ENCODE measurements at regions not wholly inside any gene's neighbourhood (a gene's known extent, or its start where the extent isn't known, plus 50 kb on each side); places are given as distances from the start of the nearest gene placed in this dataset.

DNA sequence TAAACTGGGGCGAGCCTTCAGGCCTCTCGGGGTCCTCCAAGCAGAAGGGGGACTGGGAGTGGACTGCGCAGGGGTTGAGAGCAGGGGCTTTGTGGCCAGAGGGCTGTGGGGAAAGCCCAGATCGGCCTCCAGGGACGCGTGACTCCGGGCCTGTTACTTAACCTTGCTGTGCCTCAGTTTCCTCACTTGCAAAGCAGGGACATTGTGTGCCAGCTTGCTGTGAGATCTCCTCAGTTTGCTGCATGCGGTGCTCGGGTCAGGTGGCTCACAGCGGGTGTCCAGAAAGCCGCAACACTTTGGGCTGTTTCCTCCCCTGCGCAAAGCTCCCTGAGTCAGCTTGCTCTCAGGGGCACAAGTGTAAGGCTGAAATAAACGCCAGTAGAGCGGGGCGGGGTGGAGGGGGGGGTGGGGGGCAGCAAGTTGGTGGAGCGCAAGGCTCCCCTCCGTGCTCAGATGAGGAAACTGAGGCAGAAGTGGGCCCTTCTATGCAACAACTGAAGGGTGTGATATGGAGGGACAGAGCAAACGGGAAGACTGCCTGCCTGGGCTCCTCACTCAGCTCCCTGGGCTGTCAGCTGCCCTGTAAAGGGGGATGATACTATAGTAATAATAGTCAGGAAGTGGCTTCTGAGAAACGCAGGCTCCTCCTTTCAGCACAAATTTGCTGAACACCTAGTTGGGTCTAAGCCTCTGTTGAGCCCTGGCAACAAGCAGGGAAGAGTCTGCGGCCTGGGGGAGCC is 101.0 kb downstream of the HMX1 start:
- TF ChIP-seq JUN (IDR thresholded peaks at IDR 0.05; ENCODE audit: borderline replicate concordance, insufficient read depth, insufficient read length, low read depth) (no peak), POLR2A (IDR thresholded peaks at IDR 0.05; ENCODE audit: low read depth, low read length) (no peak), GATA2 (IDR thresholded peaks at IDR 0.05; ENCODE audit: insufficient read depth, insufficient read length, low read depth, low read length) (no peak), FOS (IDR thresholded peaks at IDR 0.05; ENCODE audit: borderline replicate concordance, insufficient read depth, low read length) (no peak), MYC (IDR thresholded peaks at IDR 0.05; ENCODE audit: low read depth, low read length) (no peak)
- H3K9ac ChIP-seq (replicated peaks; ENCODE audit: extremely low read depth, insufficient read depth, low read length), result no peak overlapping the region
- ChIA-PET CTCF (no interaction called here), POLR2A (no interaction called here)
- H3K27me3 ChIP-seq (ENCODE audit: control insufficient read depth in 2 of 2, insufficient read depth in 2 of 2, low read length in 2 of 2), result no peaks in the 10 kb centered on the region
- no peaks in the 10 kb centered on the region for H3K9me3 ChIP-seq (replicated peaks; ENCODE audit: control insufficient read depth, insufficient read depth, low read length)
- no peaks in the 10 kb centered on the region for H4K20me1 ChIP-seq (replicated peaks; ENCODE audit: control insufficient read depth, extremely low read depth, insufficient read depth, low read length)
- dilution Hi-C loops (cut with MboI; ENCODE audit: extremely low pct_ligation_motif_present, low sequenced_read_pairs) (no loop called here), intact Hi-C loops (cut with micrococcal nuclease) (no loop called here)
- H3K4me3 ChIP-seq (replicated peaks in 1 of 3; ENCODE audit: insufficient read depth in 1 of 3, low read depth in 1 of 3, low read length in 3 of 3), result no peak overlapping the region
- FAIRE-seq (no peak), DNase-seq (ENCODE audit: low read depth, low spot score) (no peak)
- no peaks in the 10 kb centered on the region for H3K4me1 ChIP-seq (ENCODE audit: control insufficient read depth, extremely low read depth, insufficient read depth, low read length)
- no peaks in the 10 kb centered on the region for H3K79me2 ChIP-seq (ENCODE audit: control insufficient read depth, insufficient read depth, low read length)
- H3K27ac ChIP-seq (ENCODE audit: insufficient read depth, low read depth, low read length), result no peak overlapping the region
- no peak overlapping the region for H2AFZ ChIP-seq (ENCODE audit: low read depth, low read length)
- no peak overlapping the region for H3K4me2 ChIP-seq (ENCODE audit: insufficient read depth, low read length)
- no peaks in the 10 kb centered on the region for H3K9me1 ChIP-seq (replicated peaks; ENCODE audit: control insufficient read depth, extremely low read depth, insufficient read depth, low read length)
- no TSS peak for BruUV-seq (replicated peaks)
- H3K36me3 ChIP-seq (ENCODE audit: control insufficient read depth in 2 of 2, extremely low read depth in 1 of 2, insufficient read depth in 2 of 2, low read length in 2 of 2), result no peaks in the 10 kb centered on the region

DNA sequence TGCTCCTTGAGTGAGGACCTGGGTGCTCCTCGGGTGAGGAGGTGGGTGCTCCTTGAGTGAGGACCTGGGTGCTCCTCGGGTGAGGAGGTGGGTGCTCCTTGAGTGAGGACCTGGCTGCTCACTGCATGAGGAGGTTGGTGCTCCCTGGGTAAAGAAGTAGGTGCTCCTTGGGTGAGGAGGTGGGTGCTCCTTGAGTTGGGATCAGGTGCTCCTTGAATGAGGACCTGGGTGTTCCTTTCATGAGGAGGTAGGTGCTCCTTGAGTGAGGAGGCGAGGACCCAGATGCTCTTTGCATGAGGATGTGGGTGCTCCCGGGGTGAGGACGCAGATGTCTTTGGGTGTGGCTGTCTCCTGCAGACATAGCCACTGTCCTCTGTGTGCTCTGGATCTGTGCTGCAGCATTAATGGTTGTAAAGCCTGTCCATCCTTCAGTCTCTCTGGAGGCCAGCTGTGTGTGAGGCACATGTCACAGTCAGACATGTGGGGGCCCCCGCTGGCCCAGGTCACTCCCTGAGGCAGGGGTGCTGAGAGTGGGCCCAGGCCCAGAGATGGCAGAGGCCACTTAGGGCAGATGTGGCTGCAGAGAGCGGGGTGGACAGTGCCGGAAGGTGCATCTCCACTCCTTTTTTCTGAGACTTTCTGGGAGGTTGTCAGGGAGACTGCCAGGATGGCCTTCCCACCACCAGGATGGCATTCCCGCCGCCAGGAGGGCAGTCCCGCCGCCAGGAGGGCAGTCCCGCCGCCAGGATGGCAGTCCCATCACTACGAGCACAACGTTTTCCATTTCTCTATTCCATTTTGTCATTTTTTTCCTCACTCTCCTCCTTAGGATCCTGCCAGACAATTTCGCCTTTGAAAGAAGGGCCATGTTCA is 101.8 kb downstream of the HMX1 start:
- DNase-seq (ENCODE audit: low read depth, low spot score) (no peak), FAIRE-seq (no peak)
- H3K9me1 ChIP-seq (replicated peaks; ENCODE audit: control insufficient read depth, extremely low read depth, insufficient read depth, low read length), result no peaks in the 10 kb centered on the region
- H3K4me2 ChIP-seq (ENCODE audit: insufficient read depth, low read length), result no peak overlapping the region
- no peaks in the 10 kb centered on the region for H3K27me3 ChIP-seq (ENCODE audit: control insufficient read depth in 2 of 2, insufficient read depth in 2 of 2, low read length in 2 of 2)
- ChIA-PET CTCF (no interaction called here), POLR2A (no interaction called here)
- H4K20me1 ChIP-seq (replicated peaks; ENCODE audit: control insufficient read depth, extremely low read depth, insufficient read depth, low read length), result no peaks in the 10 kb centered on the region
- H2AFZ ChIP-seq (ENCODE audit: low read depth, low read length), result no peak overlapping the region
- no peak overlapping the region for H3K27ac ChIP-seq (ENCODE audit: insufficient read depth, low read depth, low read length)
- H3K4me1 ChIP-seq (ENCODE audit: control insufficient read depth, extremely low read depth, insufficient read depth, low read length), result no peaks in the 10 kb centered on the region
- no peaks in the 10 kb centered on the region for H3K9me3 ChIP-seq (replicated peaks; ENCODE audit: control insufficient read depth, insufficient read depth, low read length)
- no TSS peak for BruUV-seq (replicated peaks)
- intact Hi-C loops (cut with micrococcal nuclease), result no loop called here
- H3K36me3 ChIP-seq (ENCODE audit: control insufficient read depth in 2 of 2, extremely low read depth in 1 of 2, insufficient read depth in 2 of 2, low read length in 2 of 2), result no peaks in the 10 kb centered on the region
- no peaks in the 10 kb centered on the region for H3K79me2 ChIP-seq (ENCODE audit: control insufficient read depth, insufficient read depth, low read length)
- TF ChIP-seq, protein P1, sequence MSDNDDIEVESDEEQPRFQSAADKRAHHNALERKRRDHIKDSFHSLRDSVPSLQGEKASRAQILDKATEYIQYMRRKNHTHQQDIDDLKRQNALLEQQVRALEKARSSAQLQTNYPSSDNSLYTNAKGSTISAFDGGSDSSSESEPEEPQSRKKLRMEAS (IDR thresholded peaks at IDR 0.05; ENCODE audit: insufficient read depth, insufficient read length), result no peak
- no peak for TF ChIP-seq JUN (IDR thresholded peaks at IDR 0.05; ENCODE audit: borderline replicate concordance, insufficient read depth, insufficient read length, low read depth)
- TF ChIP-seq MYC (IDR thresholded peaks at IDR 0.05; ENCODE audit: low read depth, low read length), result no peak
- TF ChIP-seq POLR2AphosphoS5 (IDR thresholded peaks at IDR 0.05; ENCODE audit: insufficient read depth, low read depth, low read length), result no peak
- TF ChIP-seq, protein P2, sequence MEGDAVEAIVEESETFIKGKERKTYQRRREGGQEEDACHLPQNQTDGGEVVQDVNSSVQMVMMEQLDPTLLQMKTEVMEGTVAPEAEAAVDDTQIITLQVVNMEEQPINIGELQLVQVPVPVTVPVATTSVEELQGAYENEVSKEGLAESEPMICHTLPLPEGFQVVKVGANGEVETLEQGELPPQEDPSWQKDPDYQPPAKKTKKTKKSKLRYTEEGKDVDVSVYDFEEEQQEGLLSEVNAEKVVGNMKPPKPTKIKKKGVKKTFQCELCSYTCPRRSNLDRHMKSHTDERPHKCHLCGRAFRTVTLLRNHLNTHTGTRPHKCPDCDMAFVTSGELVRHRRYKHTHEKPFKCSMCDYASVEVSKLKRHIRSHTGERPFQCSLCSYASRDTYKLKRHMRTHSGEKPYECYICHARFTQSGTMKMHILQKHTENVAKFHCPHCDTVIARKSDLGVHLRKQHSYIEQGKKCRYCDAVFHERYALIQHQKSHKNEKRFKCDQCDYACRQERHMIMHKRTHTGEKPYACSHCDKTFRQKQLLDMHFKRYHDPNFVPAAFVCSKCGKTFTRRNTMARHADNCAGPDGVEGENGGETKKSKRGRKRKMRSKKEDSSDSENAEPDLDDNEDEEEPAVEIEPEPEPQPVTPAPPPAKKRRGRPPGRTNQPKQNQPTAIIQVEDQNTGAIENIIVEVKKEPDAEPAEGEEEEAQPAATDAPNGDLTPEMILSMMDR (IDR thresholded peaks at IDR 0.05; ENCODE audit: extremely low read depth in 1 of 2, insufficient read depth in 1 of 2, low read depth in 1 of 2, low read length in 2 of 2), result no peak
- no peak for TF ChIP-seq POLR2A (IDR thresholded peaks at IDR 0.05; ENCODE audit: low read depth, low read length)
- no peak for TF ChIP-seq FOS (IDR thresholded peaks at IDR 0.05; ENCODE audit: borderline replicate concordance, insufficient read depth, low read length)
- dilution Hi-C loops (cut with MboI; ENCODE audit: extremely low pct_ligation_motif_present, low sequenced_read_pairs), result no loop called here
- H3K4me3 ChIP-seq (replicated peaks in 1 of 3; ENCODE audit: insufficient read depth in 1 of 3, low read depth in 1 of 3, low read length in 3 of 3), result no peak overlapping the region
- no peak overlapping the region for H3K9ac ChIP-seq (replicated peaks; ENCODE audit: extremely low read depth, insufficient read depth, low read length)
